ENCODE measurements at regions not wholly inside any gene's neighbourhood (a gene's known extent, or its start where the extent isn't known, plus 50 kb on each side); places are given as distances from the start of the nearest gene placed in this dataset.
A peak's percentile ranks its signal among the peaks of the same experiment; 100 is the strongest.
"Not testable (repeated sequence)": the region's sequence is repeated elsewhere in the genome, so short reads cannot be mapped to it uniquely, and the experiment has no call there.

GRCh38 chr18:56444201-56444600 is 194.2 kb downstream of the TXNL1 start:
- no peak for DNase-seq (ENCODE audit: low read depth)

GRCh38 chr18:56443166-56443907 is 195.1 kb downstream of the TXNL1 start:
- no peak for DNase-seq (ENCODE audit: low read depth)

- DNase-seq (ENCODE audit: low read depth) = not testable (repeated sequence)
Observed at GRCh38 chr18:56438480-56438879, 199.9 kb downstream of the TXNL1 start.

DNA sequence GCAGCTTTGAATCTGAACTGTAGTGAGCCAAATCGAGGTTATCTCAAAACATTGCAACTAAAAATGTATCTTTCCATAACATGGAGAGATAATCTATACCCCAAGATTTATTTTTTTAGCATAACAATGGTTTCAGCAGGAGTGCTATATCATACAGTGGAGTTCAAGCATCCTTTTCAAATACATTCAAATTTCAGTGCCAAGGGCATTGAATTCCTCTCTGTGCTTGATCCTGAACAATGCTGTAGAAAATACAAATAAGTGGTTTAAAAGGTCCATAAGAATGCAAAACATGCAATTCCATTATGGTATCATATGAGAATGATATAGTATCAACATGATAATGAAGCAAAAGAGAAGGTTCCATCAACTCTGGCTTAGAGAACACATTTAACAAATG is 201.7 kb downstream of the TXNL1 start:
- DNase-seq (ENCODE audit: low read depth) = no peak

- no peak for DNase-seq (ENCODE audit: low read depth)
Observed at GRCh38 chr18:56433919-56434318, 204.5 kb downstream of the TXNL1 start.

DNA sequence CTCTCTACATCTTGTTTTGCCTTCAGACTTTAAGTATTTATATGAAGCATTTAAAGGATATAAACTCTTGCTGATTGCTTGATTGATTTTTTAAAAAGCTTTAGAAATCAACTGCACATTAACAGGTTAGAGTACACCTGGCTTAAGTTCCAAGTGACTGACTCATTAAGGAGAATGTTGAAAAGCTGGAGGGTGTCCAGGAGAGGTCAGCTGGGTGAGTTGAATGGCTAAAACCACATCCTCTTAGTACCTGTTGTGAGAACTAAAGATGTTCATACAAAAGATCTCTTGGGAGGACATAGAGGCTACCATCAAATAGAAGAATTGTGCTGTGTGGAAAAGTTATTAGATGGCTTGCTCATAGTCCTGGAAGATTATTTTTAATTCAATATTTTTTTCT is 206.8 kb downstream of the TXNL1 start:
- DNase-seq (ENCODE audit: low read depth) = peak; percentile 83

- DNase-seq (ENCODE audit: low read depth) = peak; percentile 47
Observed at GRCh38 chr18:56423626-56424025, 214.8 kb downstream of the TXNL1 start.

DNA sequence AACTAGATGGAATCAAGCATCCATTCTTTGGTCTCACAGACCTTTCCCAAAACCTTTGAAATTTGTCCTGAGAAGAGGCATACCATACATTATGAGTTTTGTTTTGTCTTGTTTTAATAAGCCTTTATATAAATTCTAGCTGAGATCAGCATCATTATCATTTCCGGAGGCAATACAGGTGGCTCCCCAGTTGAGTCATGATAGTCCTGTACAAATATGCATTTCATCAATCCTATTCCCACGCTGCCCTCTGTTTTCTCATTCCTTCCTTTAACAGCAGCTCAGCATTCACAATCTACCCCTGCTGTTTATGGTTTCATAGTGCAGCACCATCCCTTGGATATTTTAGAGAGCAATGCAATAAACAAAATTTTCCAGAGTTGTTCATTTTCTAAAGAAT is 216.7 kb downstream of the TXNL1 start:
- DNase-seq (ENCODE audit: low read depth) = peak; percentile 23

GRCh38 chr18:56420868-56421267 is 217.5 kb downstream of the TXNL1 start:
- not testable (repeated sequence) for DNase-seq (ENCODE audit: low read depth)

DNA sequence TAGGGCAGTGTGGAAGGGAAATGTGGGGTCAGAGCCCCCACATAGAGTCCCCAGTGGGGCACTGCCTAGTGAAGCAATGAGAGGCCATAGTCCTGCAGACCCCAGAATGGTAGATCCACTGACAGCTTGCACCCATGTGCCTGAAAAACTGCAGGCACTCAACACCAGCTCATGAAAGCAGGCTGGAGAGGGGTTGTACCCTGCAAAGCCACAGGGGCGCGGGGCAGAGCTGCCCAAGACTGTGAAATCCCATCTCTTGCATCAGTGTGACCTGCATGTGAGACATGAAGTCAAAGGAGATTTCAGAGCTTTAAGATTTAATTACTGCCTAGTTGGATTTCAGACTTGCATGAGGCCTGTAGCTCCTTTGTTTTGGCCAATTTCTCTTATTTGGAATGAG is 224.0 kb downstream of the TXNL1 start:
- DNase-seq (ENCODE audit: low read depth) = no peak

DNA sequence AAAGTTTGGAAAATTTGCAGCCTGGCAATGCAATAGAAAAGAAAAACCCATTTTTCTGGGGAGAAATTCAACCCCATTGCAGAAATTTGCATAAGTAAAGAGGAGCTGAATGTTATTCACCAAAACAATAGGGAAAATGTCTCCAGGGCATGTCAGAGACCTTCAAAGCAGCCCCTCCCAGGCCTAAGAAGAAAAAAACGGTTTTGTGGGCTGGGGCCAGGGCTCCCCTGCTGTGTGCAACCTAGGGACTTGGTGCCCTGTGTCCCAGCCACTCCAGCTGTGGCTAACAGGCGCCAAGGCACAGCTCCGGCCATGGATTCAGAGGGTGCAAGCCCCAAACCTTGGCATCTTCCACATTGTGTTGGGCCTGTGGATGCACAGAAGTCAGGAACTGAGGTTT is 224.5 kb downstream of the TXNL1 start:
- DNase-seq (ENCODE audit: low read depth) = no peak

DNA sequence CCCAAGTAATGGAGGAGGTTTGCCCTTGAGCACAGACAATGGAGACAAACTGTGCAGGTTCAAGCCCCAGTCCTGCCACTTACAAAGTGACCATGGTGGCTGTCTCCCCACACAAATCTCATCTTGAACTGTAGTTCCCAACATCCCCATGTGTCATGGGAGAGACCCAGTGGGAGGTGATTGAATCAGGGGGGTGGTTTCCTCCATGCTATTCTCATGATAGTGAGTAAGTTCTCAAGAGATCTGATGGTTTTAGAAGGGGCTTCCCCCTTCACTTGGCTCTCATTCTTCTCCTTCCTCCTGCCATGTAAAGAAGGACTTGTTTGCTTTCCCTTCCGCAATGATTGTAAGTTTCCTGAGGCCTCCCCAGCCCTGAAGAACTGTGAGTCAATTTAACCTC is 225.4 kb downstream of the TXNL1 start:
- DNase-seq (ENCODE audit: low read depth) = no peak

- DNase-seq (ENCODE audit: low read depth) = no peak
Observed at GRCh38 chr18:56409736-56410135, 228.7 kb downstream of the TXNL1 start.

GRCh38 chr18:56407646-56408180 is 230.7 kb downstream of the TXNL1 start:
- DNase-seq (ENCODE audit: low read depth) = no peak

- peak; percentile 87 for DNase-seq (ENCODE audit: low read depth)
Observed at GRCh38 chr18:56402872-56403516, 235.4 kb downstream of the TXNL1 start.

DNA sequence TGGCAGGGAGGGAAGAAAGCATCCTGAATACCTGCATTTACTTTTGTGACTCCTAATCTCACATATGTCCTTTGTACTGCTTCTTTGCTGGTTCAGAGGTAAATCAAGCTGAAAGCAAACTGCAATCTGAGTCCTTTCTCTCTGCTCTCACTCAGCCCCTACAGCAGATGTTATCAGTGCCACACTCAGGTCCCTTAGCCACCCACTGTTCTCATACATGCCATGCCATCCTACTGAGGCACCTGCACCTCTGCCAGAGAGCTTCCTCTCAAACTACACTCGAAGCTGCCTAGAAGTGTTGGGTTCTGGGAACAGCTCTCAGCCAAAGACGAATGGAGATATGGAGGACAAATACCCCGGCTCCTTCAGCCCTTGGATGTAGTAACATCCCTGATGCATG is 244.5 kb downstream of the TXNL1 start:
- no peak for DNase-seq (ENCODE audit: low read depth)

DNA sequence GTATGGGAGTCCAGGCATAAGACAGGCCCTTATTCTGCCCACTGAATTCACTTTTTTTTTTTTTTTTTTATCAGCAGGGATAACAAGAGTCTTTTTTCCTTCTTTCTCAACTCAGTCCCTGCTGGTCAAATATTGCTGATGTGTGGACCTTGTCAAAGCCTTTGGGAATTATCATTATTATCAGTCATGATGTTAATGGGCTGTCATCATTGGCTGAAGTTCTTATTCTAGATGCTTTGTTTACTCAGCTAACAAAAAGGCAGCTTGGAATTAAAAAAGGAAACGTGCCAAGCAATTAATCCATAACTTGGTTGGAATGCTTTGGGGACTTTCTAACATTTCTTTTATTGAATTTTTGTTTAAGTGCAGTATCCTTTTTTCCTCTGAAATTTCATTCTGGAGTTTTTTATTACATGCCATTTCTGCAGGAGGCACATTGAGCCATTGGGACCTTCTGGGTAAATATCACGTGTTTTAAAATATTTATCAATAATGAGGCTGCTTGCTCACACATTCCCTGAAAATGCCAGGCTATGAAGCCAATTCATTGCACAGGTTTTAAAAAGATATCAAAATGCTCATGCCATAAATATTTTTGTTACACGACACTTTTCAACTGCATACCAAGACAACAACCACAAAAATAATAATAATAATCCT is 246.3 kb downstream of the TXNL1 start:
- DNase-seq (ENCODE audit: low read depth) = no peak

DNA sequence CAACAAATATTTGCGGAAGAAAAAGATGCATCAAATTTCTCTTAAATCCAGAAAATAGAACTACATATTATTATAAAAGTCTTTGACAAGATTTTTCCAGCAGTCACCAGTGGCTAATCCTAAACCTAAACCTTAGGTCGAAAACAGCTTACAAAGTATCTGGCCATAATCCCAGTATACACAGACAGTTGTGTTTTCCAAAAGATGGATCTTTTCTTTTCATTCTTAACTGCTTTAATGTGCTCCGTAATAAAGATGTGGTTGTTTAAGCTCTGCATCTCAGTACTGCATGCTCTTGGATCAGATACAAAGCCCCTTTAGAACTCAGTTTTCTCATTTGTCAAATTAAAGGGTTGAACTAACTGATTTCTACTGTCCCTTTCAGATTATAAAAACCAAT is 247.8 kb downstream of the TXNL1 start:
- DNase-seq (ENCODE audit: low read depth) = no peak

- no peak for DNase-seq (ENCODE audit: low read depth)
Observed at GRCh38 chr18:56389190-56389589, 249.2 kb downstream of the TXNL1 start.

GRCh38 chr18:56388571-56388970 is 249.8 kb downstream of the TXNL1 start:
- DNase-seq (ENCODE audit: low read depth) = peak; percentile 8

DNA sequence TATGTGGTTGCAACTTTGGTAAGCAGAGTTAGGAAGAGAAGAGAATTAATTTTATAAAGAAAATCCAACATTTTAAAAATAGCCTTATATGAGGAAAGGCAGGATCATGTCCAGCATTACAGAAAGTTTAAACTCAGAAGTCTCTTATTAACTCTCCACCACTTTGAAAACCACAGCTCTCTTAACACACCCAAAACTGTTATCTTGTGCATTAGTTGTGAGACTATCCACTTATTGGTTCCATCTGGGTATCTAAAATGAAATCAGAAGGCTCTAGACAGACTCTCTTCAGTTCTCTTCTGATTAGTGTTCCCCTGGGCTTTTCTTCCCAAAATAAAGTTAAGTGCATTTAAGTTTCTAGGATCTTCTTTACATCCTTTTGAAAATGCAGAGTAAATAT is 251.5 kb downstream of the TXNL1 start:
- DNase-seq (ENCODE audit: low read depth) = no peak

GRCh38 chr18:56383349-56383748 is 255.0 kb downstream of the TXNL1 start:
- DNase-seq (ENCODE audit: low read depth) = no peak
